ENCODE measurements at regions not wholly inside any gene's neighbourhood (a gene's known extent, or its start where the extent isn't known, plus 50 kb on each side); places are given as distances from the start of the nearest gene placed in this dataset.

GRCh38 chr16:87244636-87245197 lies 72.5 kb downstream of the C16orf95 start:
- DNase-seq = no peak

- DNase-seq = no peak
Observed at GRCh38 chr16:87245511-87245910, 71.7 kb downstream of the C16orf95 start.

- DNase-seq = no peak
Observed at GRCh38 chr16:87246269-87247065, 70.7 kb downstream of the C16orf95 start.

GRCh38 chr16:87248714-87249113 lies 68.5 kb downstream of the C16orf95 start:
- DNase-seq = no peak

- DNase-seq = no peak
Observed at GRCh38 chr16:87249425-87249824, 67.8 kb downstream of the C16orf95 start.

- no peak for DNase-seq
Observed at GRCh38 chr16:87250431-87250960, 66.7 kb downstream of the C16orf95 start.

- no peak for DNase-seq
Observed at GRCh38 chr16:87252269-87252970, 64.8 kb downstream of the C16orf95 start.

Measured in NCI-H82 (cell line).